GM23338 (cell line): ENCODE measurements at regions not wholly inside any gene's neighbourhood (a gene's known extent, or its start where the extent isn't known, plus 50 kb on each side); places are given as distances from the start of the nearest gene placed in this dataset.

ENCODE experiments used
- CREB1 ChIP-seq: fragments of 250-450 bp; sonication (Bioruptor Pico); IDR thresholded peaks from 2 replicates; pipeline ENCODE4 v1.5.0; 2020; ENCODE audit warnings: low read depth, mild to moderate bottlenecking, moderate library complexity
- EZH2 ChIP-seq: fragments of 200-600 bp; sonication (generic); IDR thresholded peaks from one replicate; pipeline ENCODE4 v1.8.0; 2017; ENCODE audit warnings: antibody characterized with exemption, mild to moderate bottlenecking, low read depth; ENCODE audit not compliant: unreplicated experiment
- JUNB ChIP-seq: IDR thresholded peaks from one replicate; pipeline ENCODE4 v1.6.1; 2016; ENCODE audit warnings: antibody characterized with exemption; ENCODE audit not compliant: unreplicated experiment
- POLR2AphosphoS5 ChIP-seq: IDR thresholded peaks from 2 replicates; pipeline ENCODE4 v1.6.1; 2016; ENCODE audit warnings: antibody characterized with exemption, low read depth
- TF ChIP-seq, protein P1 (sequence below), 2 experiments: fragments of 200-600 bp in 1 of 2; sonication (generic) in 1 of 2; conservative IDR thresholded peaks; 2 replicates each; pipeline versions ENCODE4 v1.5.1 to v1.6.1; 2016 to 2017; ENCODE audit warnings: antibody characterized with exemption in 2 of 2, low read depth in 2 of 2, mild to moderate bottlenecking in 2 of 2, moderate library complexity in 1 of 2

DNA sequence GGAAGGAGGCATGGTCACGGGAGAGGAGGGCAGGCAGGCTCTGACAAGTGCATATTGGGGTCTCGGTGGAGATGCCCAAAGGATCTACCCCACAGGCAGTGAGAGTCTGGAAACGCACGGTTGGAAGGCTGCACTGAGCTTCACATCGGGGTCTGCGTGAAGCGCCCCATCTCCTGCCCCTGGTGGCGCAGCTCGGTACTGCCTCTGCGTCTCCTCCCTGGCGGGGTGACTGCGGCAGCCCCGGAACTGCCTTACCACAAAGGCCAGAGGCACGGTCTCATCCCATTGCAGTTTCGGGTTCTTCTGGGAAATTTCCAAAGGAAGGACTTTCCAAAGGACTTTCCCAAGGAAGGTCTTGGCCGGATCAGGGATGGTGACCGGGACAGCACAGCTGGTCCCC is 69.2 kb upstream of the AJAP1 start:
- TF ChIP-seq, protein P1, sequence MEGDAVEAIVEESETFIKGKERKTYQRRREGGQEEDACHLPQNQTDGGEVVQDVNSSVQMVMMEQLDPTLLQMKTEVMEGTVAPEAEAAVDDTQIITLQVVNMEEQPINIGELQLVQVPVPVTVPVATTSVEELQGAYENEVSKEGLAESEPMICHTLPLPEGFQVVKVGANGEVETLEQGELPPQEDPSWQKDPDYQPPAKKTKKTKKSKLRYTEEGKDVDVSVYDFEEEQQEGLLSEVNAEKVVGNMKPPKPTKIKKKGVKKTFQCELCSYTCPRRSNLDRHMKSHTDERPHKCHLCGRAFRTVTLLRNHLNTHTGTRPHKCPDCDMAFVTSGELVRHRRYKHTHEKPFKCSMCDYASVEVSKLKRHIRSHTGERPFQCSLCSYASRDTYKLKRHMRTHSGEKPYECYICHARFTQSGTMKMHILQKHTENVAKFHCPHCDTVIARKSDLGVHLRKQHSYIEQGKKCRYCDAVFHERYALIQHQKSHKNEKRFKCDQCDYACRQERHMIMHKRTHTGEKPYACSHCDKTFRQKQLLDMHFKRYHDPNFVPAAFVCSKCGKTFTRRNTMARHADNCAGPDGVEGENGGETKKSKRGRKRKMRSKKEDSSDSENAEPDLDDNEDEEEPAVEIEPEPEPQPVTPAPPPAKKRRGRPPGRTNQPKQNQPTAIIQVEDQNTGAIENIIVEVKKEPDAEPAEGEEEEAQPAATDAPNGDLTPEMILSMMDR (conservative IDR thresholded peaks at IDR 0.05; ENCODE audit: low read depth in 2 of 2): peak in 1 of 2 experiments; percentile 28; a peak in 2 of 4 replicates
- no peak for TF ChIP-seq JUNB
- TF ChIP-seq EZH2: no peak
- no peak for TF ChIP-seq POLR2AphosphoS5
- TF ChIP-seq CREB1 (CRISPR knock-in tag): no peak
